GM13976 (cell line): ENCODE measurements at regions not wholly inside any gene's neighbourhood (a gene's known extent, or its start where the extent isn't known, plus 50 kb on each side); places are given as distances from the start of the nearest gene placed in this dataset.

Experiments used
- DNase-seq: peaks from one replicate; pipeline ENCODE4 v3.0.0; 2012; ENCODE audit warnings: low spot score
- in situ Hi-C: fragments of 300-500 bp; cut with MboI; formaldehyde crosslinking; loops from one replicate; pipeline ENCODE4 v1.12.0; 2022; ENCODE audit warnings: low sequenced_read_pairs, mixed read lengths, inconsistent platforms; ENCODE audit not compliant: unreplicated experiment
- TF ChIP-seq, protein P1 (sequence below): IDR thresholded peaks from 2 replicates; pipeline ENCODE4 v1.5.1; 2012; ENCODE audit warnings: borderline replicate concordance, mild to moderate bottlenecking; ENCODE audit not compliant: insufficient read depth; ENCODE audit errors: extremely low read depth, missing control alignments, control extremely low read depth

DNA sequence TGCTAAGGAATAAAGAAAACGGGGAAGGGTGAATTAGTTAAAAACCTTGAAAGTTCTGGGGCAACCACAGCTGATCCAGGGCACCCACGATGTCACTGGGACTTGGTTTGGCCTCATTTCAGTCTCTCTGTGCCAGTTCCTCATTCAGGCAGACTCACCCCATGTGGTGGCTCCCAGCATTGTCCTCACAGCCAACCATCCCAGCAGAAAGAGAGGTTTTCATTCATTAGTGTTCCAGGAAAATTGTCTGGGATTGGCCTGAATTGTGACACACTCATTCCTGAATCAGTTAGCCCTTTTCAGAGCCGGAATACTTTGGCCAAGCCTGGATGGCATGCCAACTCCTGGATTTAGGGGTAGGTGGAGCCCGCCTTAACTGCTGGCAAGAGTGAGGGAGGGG is 367.7 kb downstream of the PRDM2 start:
- TF ChIP-seq, protein P1, sequence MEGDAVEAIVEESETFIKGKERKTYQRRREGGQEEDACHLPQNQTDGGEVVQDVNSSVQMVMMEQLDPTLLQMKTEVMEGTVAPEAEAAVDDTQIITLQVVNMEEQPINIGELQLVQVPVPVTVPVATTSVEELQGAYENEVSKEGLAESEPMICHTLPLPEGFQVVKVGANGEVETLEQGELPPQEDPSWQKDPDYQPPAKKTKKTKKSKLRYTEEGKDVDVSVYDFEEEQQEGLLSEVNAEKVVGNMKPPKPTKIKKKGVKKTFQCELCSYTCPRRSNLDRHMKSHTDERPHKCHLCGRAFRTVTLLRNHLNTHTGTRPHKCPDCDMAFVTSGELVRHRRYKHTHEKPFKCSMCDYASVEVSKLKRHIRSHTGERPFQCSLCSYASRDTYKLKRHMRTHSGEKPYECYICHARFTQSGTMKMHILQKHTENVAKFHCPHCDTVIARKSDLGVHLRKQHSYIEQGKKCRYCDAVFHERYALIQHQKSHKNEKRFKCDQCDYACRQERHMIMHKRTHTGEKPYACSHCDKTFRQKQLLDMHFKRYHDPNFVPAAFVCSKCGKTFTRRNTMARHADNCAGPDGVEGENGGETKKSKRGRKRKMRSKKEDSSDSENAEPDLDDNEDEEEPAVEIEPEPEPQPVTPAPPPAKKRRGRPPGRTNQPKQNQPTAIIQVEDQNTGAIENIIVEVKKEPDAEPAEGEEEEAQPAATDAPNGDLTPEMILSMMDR, result no peak
- in situ Hi-C loops, result no loop called here
- no peak for DNase-seq

DNA sequence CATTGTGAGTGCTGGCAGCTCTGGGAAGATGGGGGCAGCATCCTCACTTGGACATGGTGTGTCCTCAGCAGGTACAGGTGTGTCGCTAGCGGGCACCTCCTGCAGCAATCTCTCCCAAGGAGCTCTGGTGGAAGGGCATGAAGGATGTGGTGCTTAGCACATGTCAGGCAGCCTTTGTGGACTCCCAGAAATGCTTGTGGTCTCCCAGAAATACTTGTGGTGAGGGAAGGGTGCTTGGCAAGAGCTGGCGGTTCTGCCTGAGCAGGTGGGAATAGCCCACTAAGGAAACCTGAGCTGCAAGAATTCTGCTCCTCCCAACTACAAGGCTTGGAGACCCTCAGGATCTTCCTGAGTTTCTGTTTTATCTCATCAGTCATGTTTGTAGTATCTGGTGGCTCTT is 371.6 kb downstream of the PRDM2 start:
- in situ Hi-C loops, result no loop called here
- TF ChIP-seq, protein P1, result no peak
- no peak for DNase-seq

DNA sequence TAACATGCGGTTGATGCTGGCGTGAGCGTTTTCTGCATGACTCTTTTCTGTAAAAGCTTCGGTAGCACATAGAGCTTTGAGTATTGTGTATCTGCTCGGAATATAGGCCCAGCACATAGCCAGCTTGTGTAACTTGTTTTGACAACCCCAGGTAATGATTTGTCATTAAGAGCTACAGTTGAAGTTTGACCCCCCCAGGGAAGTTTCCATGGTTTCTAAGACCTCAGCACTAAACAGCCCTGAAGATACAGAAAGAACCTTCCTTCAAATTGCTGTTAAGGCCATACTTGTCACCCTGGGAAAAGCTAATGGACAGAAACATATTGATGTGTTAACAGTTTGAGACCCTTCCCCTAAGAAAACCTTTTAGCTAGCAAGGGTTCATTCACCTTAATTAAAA is 380.7 kb downstream of the PRDM2 start:
- TF ChIP-seq, protein P1, result no peak
- no peak for DNase-seq
- in situ Hi-C loops, result loop anchor here (10.0 kb wide), 1 partner anchor 56 kb away; no protein-coding TSS in a partner anchor

DNA sequence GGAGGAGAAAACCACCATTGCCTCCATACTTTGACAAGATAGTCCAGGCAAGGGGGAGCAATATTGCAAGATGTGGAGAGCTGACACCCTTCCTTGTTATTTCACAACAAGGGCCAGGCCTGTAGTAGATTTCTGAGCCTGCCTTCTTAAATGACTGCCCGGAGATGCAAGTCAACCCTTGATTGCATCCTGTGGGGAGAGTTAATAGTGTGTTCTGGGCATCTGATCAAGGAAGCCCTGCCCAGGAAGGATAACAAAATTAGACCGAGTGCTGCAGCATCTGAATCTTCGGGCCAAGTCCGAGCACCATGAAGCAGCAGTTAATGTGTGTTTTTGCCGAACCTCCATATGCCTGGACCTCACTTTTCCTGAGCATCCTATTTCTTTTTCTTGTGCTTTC is 382.3 kb downstream of the PRDM2 start:
- TF ChIP-seq, protein P1, result no peak
- DNase-seq, result no peak
- in situ Hi-C loops, result loop anchor here (10.0 kb wide), 1 partner anchor 58 kb away; no protein-coding TSS in a partner anchor

DNA sequence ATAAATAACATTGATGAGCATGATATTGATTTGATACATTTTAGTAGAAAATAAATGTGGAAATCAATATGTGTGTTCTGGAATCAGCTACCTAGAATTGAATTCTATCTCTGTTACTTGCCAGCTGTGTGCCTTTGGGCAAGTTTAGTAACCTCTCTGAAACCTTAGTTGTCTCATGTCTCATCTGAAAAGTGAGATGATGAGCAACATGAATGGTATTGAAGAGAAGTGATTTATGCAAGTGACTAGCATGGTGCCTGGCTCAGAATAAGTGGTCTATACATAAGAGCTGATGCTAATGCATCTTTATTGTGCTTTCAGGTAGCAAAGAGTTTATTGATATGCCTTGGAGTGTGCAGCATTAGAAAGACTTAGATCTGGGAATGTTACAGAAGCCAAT is 383.3 kb downstream of the PRDM2 start:
- in situ Hi-C loops, result loop anchor here (10.0 kb wide), 1 partner anchor 58 kb away; no protein-coding TSS in a partner anchor
- no peak for DNase-seq
- TF ChIP-seq, protein P1, result no peak

DNA sequence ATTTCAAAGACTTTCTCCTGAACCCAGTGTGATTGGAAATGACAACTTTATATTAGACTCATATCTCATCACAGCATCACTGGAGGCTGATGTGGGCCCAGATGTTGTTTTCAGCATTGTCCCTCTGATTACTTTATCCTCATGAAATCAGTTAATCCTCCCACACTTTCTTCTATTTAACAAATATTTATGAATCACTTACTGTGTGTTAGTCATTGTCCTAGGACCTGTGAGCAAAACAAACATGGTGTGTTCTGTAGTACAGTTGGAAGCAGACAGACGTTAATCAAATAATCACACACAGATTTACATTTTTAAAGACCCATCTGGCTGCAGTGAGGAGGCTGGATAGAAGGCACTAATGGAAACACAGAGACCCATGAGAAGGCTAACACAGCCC is 383.7 kb downstream of the PRDM2 start:
- in situ Hi-C loops, result loop anchor here (10.0 kb wide), 1 partner anchor 59 kb away; no protein-coding TSS in a partner anchor
- TF ChIP-seq, protein P1, result no peak
- DNase-seq, result no peak
